Right lobe of liver (tissue), 4 donors: ENCODE measurements at regions not wholly inside any gene's neighbourhood (a gene's known extent, or its start where the extent isn't known, plus 50 kb on each side); places are given as distances from the start of the nearest gene placed in this dataset.

ENCODE experiments used
- POLR2A ChIP-seq: fragments of 450-650 bp; IDR thresholded peaks from one replicate; pipeline ENCODE4 v1.6.1; 2017; ENCODE audit warnings: antibody characterized with exemption, mild to moderate bottlenecking
- TF ChIP-seq, protein P1 (sequence below), 4 donors: fragments of 200-600 bp in 3 of 4; fragments of 450-650 bp in 1 of 4; IDR thresholded peaks; one replicate each; pipeline versions ENCODE4 v1.5.1 to v1.8.0; 2016 to 2022; ENCODE audit warnings: antibody characterized with exemption in 4 of 4, mild to moderate bottlenecking in 2 of 4
- donor health status: DM: no; HTN: no; CAD: no.
- donor health status: DM: no; HTN: no; CAD: no.
- donor health status: DM: no; HTN: yes; CAD: no.

DNA sequence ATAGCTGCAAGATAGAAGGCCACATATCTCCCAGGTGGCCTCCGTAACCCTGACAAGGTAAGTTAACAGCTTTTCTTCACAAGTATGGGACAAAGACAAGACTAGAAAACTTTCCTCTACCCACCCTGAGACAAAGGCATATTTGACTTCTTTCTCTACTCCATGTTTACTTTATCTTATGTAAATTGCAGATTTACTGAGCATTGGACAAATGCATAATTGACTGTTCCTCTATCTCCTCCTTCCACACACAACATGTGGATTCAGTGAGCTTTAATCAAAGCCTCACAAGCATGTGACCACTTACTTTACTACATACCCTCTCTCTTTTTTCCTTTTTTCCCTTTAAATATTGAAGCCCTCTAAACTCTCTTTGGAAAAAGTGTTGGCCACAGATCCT, 289.1 kb upstream of the TMTC1 start:
- TF ChIP-seq, protein P1, sequence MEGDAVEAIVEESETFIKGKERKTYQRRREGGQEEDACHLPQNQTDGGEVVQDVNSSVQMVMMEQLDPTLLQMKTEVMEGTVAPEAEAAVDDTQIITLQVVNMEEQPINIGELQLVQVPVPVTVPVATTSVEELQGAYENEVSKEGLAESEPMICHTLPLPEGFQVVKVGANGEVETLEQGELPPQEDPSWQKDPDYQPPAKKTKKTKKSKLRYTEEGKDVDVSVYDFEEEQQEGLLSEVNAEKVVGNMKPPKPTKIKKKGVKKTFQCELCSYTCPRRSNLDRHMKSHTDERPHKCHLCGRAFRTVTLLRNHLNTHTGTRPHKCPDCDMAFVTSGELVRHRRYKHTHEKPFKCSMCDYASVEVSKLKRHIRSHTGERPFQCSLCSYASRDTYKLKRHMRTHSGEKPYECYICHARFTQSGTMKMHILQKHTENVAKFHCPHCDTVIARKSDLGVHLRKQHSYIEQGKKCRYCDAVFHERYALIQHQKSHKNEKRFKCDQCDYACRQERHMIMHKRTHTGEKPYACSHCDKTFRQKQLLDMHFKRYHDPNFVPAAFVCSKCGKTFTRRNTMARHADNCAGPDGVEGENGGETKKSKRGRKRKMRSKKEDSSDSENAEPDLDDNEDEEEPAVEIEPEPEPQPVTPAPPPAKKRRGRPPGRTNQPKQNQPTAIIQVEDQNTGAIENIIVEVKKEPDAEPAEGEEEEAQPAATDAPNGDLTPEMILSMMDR (IDR thresholded peaks at IDR 0.05): no peak
- no peak for TF ChIP-seq POLR2A
